ENCODE measurements at regions not wholly inside any gene's neighbourhood (a gene's known extent, or its start where the extent isn't known, plus 50 kb on each side); places are given as distances from the start of the nearest gene placed in this dataset.

DNA sequence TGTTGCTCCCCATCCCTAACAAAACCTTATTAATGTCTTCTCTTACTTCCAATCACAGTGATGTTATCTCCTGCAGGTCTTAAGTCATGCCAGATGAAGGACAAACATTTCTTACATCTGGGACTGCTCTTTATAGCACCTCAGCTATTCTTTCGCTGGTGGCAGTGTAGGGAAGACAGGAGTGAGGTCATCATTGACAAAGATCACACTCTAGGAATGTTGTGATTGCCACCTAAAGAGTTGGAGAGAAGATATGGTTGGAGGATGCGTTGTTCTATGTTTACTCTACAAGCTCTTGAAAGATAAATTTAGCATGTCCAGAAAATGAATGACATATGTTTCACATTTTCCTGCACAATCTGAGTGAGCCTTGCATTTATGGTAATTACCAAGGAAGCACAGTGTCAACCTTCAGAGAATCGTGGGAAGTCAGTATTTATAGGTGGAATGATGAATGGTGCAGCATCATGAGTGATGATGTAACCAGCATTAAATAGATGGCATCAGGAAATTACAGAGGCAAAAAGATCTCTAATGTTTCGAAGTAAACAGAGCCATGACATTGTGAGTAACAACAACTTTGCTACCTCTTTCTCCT lies 188.1 kb upstream of the STEAP1 start:
- Mint-ChIP-seq H3K9me3 (peaks cover under 1% of the 10 kb centered on the region), H3K27ac (no peak overlapping the region), H3K27me3 (no peaks in the 10 kb centered on the region), H3K4me1 (no peaks in the 10 kb centered on the region), H3K36me3 (ENCODE audit: low read depth) (no peaks in the 10 kb centered on the region), H3K4me3 (no peak overlapping the region)
- intact Hi-C loops (cut with micrococcal nuclease): no loop called here
- no peak for DNase-seq
- TF ChIP-seq, protein P1, sequence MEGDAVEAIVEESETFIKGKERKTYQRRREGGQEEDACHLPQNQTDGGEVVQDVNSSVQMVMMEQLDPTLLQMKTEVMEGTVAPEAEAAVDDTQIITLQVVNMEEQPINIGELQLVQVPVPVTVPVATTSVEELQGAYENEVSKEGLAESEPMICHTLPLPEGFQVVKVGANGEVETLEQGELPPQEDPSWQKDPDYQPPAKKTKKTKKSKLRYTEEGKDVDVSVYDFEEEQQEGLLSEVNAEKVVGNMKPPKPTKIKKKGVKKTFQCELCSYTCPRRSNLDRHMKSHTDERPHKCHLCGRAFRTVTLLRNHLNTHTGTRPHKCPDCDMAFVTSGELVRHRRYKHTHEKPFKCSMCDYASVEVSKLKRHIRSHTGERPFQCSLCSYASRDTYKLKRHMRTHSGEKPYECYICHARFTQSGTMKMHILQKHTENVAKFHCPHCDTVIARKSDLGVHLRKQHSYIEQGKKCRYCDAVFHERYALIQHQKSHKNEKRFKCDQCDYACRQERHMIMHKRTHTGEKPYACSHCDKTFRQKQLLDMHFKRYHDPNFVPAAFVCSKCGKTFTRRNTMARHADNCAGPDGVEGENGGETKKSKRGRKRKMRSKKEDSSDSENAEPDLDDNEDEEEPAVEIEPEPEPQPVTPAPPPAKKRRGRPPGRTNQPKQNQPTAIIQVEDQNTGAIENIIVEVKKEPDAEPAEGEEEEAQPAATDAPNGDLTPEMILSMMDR (IDR thresholded peaks at IDR 0.05): no peak
- POLR2A ChIA-PET: no interaction called here
- CTCF ChIA-PET: no interaction called here
- ATAC-seq (ENCODE audit: low read depth): no peak

DNA sequence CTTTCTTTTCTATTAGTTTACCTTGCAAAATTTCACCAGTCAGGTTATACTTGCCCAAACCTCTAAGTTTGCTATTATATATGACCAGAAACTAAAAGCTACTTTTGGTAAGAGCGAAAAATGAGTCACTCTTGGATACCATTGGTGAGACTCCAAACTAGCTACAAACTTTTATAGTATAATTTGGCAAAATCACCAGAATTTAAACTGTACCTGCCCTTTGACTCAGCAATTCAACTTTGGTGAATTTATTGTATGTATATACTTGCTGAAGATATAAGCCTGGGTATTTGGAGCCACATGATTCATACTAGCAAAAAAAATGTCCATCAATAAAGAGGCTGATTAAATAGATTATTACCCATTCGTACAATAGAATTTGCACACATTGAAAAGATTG lies 178.7 kb upstream of the STEAP1 start:
- Mint-ChIP-seq H3K9me3 (no peaks in the 10 kb centered on the region), H3K27ac (no peak overlapping the region), H3K4me1 (no peaks in the 10 kb centered on the region), H3K27me3 (no peaks in the 10 kb centered on the region), H3K4me3 (no peak overlapping the region), H3K36me3 (ENCODE audit: low read depth) (no peaks in the 10 kb centered on the region)
- TF ChIP-seq, protein P1 (IDR thresholded peaks at IDR 0.05): no peak
- intact Hi-C loops (cut with micrococcal nuclease): no loop called here
- no peak for ATAC-seq (ENCODE audit: low read depth)
- ChIA-PET CTCF (no interaction called here), POLR2A (no interaction called here)
- DNase-seq: no peak

DNA sequence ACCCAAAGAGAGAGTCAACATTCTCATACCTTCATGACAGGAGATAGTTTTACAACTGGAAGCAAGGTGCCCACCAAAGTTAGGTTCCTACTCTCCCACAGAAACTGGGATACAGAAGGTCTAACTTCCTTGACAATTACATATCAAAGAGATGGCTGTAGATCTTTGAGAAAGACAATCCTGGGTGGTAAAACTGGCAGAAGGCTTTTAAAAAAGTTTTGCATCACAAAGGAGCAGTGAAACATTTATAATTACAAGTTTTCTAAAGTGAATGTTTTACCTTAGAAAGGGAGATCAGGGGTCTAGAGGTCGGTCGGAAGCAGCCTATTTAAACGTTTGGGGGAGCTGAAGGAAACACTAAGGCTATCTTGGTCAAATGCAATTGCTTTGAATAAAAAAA lies 166.6 kb upstream of the STEAP1 start:
- ChIA-PET CTCF (no interaction called here), POLR2A (no interaction called here)
- Mint-ChIP-seq H3K27ac (no peak overlapping the region), H3K4me1 (no peaks in the 10 kb centered on the region), H3K27me3 (no peaks in the 10 kb centered on the region), H3K36me3 (ENCODE audit: low read depth) (no peaks in the 10 kb centered on the region), H3K4me3 (no peak overlapping the region), H3K9me3 (peaks cover 4% of the 10 kb centered on the region)
- TF ChIP-seq, protein P1 (IDR thresholded peaks at IDR 0.05): no peak
- ATAC-seq (ENCODE audit: low read depth): no peak
- intact Hi-C loops (cut with micrococcal nuclease): loop anchor here (10.0 kb wide), 1 partner anchor 57 kb away; no protein-coding TSS in a partner anchor
- DNase-seq: no peak

DNA sequence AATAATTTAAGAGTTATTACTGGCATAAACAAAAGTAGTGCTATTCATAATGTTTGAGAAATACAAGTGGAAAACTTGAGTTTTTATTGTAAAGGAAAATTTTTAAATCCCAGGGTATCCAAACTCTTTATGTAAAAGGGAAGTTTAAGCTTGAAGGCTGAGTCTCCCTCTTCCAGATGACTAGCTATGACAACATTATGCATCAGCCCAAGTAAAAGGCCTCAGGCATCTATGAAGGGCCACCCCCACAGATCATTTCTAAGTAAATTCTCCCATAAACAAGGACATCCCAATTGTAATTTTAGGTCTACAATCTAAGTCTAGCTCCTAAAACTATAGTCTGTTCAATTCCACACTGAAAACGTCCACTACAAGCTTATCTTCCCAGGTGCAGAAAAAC lies 166.2 kb upstream of the STEAP1 start:
- ChIA-PET CTCF (no interaction called here), POLR2A (no interaction called here)
- Mint-ChIP-seq H3K27ac (no peak overlapping the region), H3K36me3 (ENCODE audit: low read depth) (no peaks in the 10 kb centered on the region), H3K9me3 (peaks cover 4% of the 10 kb centered on the region), H3K4me3 (no peak overlapping the region), H3K27me3 (no peaks in the 10 kb centered on the region), H3K4me1 (no peaks in the 10 kb centered on the region)
- ATAC-seq (ENCODE audit: low read depth): no peak
- intact Hi-C loops (cut with micrococcal nuclease): loop anchor here (10.0 kb wide), 1 partner anchor 57 kb away; no protein-coding TSS in a partner anchor
- TF ChIP-seq, protein P1 (IDR thresholded peaks at IDR 0.05): no peak
- DNase-seq: no peak

DNA sequence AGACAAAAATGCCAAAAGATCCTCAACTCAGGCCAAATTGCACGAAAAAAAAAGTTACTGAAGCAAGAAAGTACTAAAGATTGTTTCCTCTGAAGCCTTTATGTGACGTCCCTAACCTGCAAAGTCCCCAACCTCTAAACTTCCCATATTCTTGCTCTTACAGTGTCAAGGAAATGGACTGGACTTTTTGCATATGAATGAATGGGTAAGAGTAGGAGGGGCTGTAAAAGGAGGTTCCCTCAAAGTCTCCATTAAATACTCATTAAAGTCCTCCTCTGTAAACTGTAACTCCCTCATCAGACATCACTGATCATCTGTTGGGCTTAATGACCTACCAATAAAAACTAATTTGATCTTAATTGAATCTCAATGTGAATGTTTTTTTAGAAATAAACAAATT lies 164.8 kb upstream of the STEAP1 start:
- ATAC-seq (ENCODE audit: low read depth) (no peak), DNase-seq (no peak)
- Mint-ChIP-seq H3K27ac (no peak overlapping the region), H3K36me3 (ENCODE audit: low read depth) (no peaks in the 10 kb centered on the region), H3K27me3 (no peaks in the 10 kb centered on the region), H3K4me1 (no peaks in the 10 kb centered on the region), H3K4me3 (no peak overlapping the region), H3K9me3 (peaks cover 2% of the 10 kb centered on the region)
- intact Hi-C loops (cut with micrococcal nuclease): loop anchor here (10.0 kb wide), 1 partner anchor 55 kb away; no protein-coding TSS in a partner anchor
- POLR2A ChIA-PET: no interaction called here
- TF ChIP-seq, protein P1 (IDR thresholded peaks at IDR 0.05): no peak
- CTCF ChIA-PET: no interaction called here
